HepG2 (cell line): ENCODE measurements at regions not wholly inside any gene's neighbourhood (a gene's known extent, or its start where the extent isn't known, plus 50 kb on each side); places are given as distances from the start of the nearest gene placed in this dataset.

ENCODE experiments used
- ATAC-seq: fragments of 200-7000 bp; cut with Tn5 transposase; 3 replicates; pipeline ENCODE4 v1.9.1; 2020; ENCODE audit warnings: mild to moderate bottlenecking, moderate library complexity
- BruUV-seq: library from RNA; stranded (reverse); fragments of 400-500 nt; replicated peaks from 2 replicates; lab custom pipeline; 2021; lab: Mats Ljungman, UMichigan
- CTCF ChIA-PET: fragments of 300-600 bp; formaldehyde crosslinking; extraction: SDS; loops from one replicate; lab custom pipeline; 2021; ENCODE audit warnings: low total read pairs, inconsistent platforms, low intra/inter-chr PET ratio; lab: Yijun Ruan, JAX
- POLR2A ChIA-PET: fragments of 350-600 bp; sonication (Branson Sonifier 250); formaldehyde crosslinking; loops from one replicate; lab custom pipeline; 2020; ENCODE audit warnings: antibody characterized with exemption, inconsistent platforms; lab: Yijun Ruan, JAX
- DNase-seq: peaks from one replicate; pipeline ENCODE4 v3.0.0-alpha.2; 2015; ENCODE audit warnings: low spot score
- FAIRE-seq: peaks from 3 replicates; lab custom pipeline; 2011; peaks lifted over from hg19 to GRCh38; lab: Jason Lieb, UNC
- H2AFZ ChIP-seq: one replicate; pipeline ENCODE4 v1.6.1; 2011; ENCODE audit warnings: low read length, inconsistent platforms
- H3K27ac ChIP-seq: fragments of 300-600 bp; 3 replicates; pipeline ENCODE4 v1.8.0; 2011; ENCODE audit warnings: mixed run types, mild to moderate bottlenecking, mixed read lengths, low read length, inconsistent platforms; ENCODE audit not compliant: insufficient read depth; ENCODE audit errors: extremely low read length
- H3K27me3 ChIP-seq, 2 experiments: fragments of 200-600 bp in 1 of 2; 2 replicates in 1 of 2; 3 replicates in 1 of 2; pipeline versions ENCODE4 v1.6.0 to v1.8.0; 2011; ENCODE audit warnings: low read length in 2 of 2, mild to moderate bottlenecking in 2 of 2, moderate library complexity in 2 of 2, inconsistent platforms in 1 of 2; ENCODE audit not compliant: insufficient read depth in 2 of 2, control insufficient read depth in 1 of 2
- H3K36me3 ChIP-seq, 2 experiments: fragments of 200-600 bp in 1 of 2; replicated peaks in 1 of 2; 2 replicates in 1 of 2; 3 replicates in 1 of 2; pipeline versions ENCODE4 v1.5.1 to v1.8.0; 2011; ENCODE audit warnings: low read length in 2 of 2, inconsistent platforms in 1 of 2; ENCODE audit not compliant: insufficient read depth in 2 of 2, control insufficient read depth in 1 of 2
- H3K4me1 ChIP-seq: 2 replicates; pipeline ENCODE4 v1.5.1; 2012; ENCODE audit warnings: low read length, inconsistent platforms; ENCODE audit not compliant: insufficient read depth
- H3K4me2 ChIP-seq: 2 replicates; pipeline ENCODE4 v1.6.0; 2011; ENCODE audit warnings: low read depth, low read length, inconsistent platforms
- H3K4me3 ChIP-seq, 3 experiments: fragments of 200-600 bp in 1 of 3; sonication (generic), shearing (Covaris generic) in 1 of 3; replicated peaks in 1 of 3; 2 replicates each; pipeline ENCODE4 v1.5.1; 2011 to 2016; ENCODE audit warnings: low read length in 3 of 3, inconsistent platforms in 2 of 3, low read depth in 2 of 3, mild to moderate bottlenecking in 2 of 3, control low read depth in 1 of 3, mixed read lengths in 1 of 3; ENCODE audit not compliant: insufficient read depth in 1 of 3
- H3K79me2 ChIP-seq: one replicate; pipeline ENCODE4 v1.6.1; 2011; ENCODE audit warnings: low read length, inconsistent platforms; ENCODE audit not compliant: insufficient read depth
- H3K9ac ChIP-seq: 2 replicates; pipeline ENCODE4 v1.6.0; 2011; ENCODE audit warnings: mild to moderate bottlenecking, low read depth, low read length, inconsistent platforms; ENCODE audit not compliant: insufficient read depth
- H3K9me3 ChIP-seq: 2 replicates; pipeline ENCODE4 v1.5.1; 2012; ENCODE audit warnings: mild to moderate bottlenecking, low read length
- H4K20me1 ChIP-seq: 2 replicates; pipeline ENCODE4 v1.6.0; 2011; ENCODE audit warnings: inconsistent platforms, mild to moderate bottlenecking, low read length, moderate library complexity; ENCODE audit not compliant: insufficient read depth
- ATF2 ChIP-seq: sonication (generic); formaldehyde crosslinking; IDR thresholded peaks from 2 replicates; pipeline ENCODE4 v1.4.0; 2020; ENCODE audit warnings: missing genetic modification reagents
- BCLAF1 ChIP-seq: fragments of 450-650 bp; IDR thresholded peaks from 2 replicates; pipeline ENCODE4 v1.6.1; 2017; ENCODE audit warnings: mild to moderate bottlenecking
- HCFC1 ChIP-seq: fragments of 150-350 bp; IDR thresholded peaks from 2 replicates; pipeline ENCODE4 v1.6.1; 2014; ENCODE audit warnings: low read depth, low read length
- RFX5 ChIP-seq: IDR thresholded peaks from 2 replicates; pipeline ENCODE4 v1.6.1; 2011; ENCODE audit warnings: low read depth, low read length, improper control_type of control experiment
- ZFX ChIP-seq: sonication (generic); formaldehyde crosslinking; IDR thresholded peaks from 2 replicates; pipeline ENCODE4 v1.4.0; 2020; ENCODE audit warnings: mild to moderate bottlenecking, low read depth, missing genetic modification reagents, moderate library complexity
- ZNF614 ChIP-seq: IDR thresholded peaks from 2 replicates; pipeline ENCODE4 v1.6.1; 2018; ENCODE audit warnings: missing biosample characterization, missing genetic modification reagents, inconsistent platforms, borderline replicate concordance
- WGBS: methylation state at CpG from one replicate; pipeline ENCODE4 v1.1.6; 2017; ENCODE audit warnings: low lambda C conversion rate; 5-methylcytosine and 5-hydroxymethylcytosine counted together
- in situ Hi-C: cut with HindIII; loops from 2 replicates; pipeline ENCODE4 v1.10.0; 2017; ENCODE audit warnings: low pct_unique_long_range_greater_than_20kb; ENCODE audit not compliant: extremely low pct_ligation_motif_present
- intact Hi-C: fragments of 100-400 bp; cut with micrococcal nuclease; formaldehyde crosslinking; loops from one replicate; pipeline ENCODE4 v1.10.0; 2022; ENCODE audit not compliant: unreplicated experiment
- TF ChIP-seq, protein P1 (sequence below): IDR thresholded peaks from 2 replicates; pipeline ENCODE4 v1.6.1; 2016; ENCODE audit warnings: missing genetic modification reagents, missing compliant biosample characterization

- TF ChIP-seq ATF2 (CRISPR knock-in tag), result no peak
- TF ChIP-seq ZNF614 (CRISPR knock-in tag), result no peak
Measured at GRCh38 chr13:34174671-34175145, 356.8 kb downstream of the RFC3 start (continued).

DNA sequence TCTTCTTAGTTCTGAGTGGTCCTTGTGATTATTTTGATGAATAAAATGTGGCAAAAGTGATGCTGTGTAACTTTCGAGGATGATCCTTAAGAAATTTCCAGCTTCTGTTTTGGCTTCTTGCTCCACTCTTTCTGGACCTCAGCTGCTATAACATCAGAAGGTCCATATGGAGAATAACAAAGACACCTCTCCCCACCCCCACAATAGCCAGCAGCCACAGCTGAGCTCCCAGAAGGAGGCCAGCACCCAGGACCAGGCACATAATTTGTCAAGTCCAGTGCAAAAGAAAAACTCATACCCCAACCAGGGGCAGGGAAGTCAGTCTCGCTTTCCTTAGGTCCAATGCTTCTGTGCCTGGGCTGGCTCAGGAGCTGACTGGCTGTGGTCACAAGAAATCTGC lies 357.6 kb downstream of the RFC3 start:
- FAIRE-seq (no peak), ATAC-seq (no peak), DNase-seq (no peak)
- no peaks in the 10 kb centered on the region for H3K79me2 ChIP-seq
- no peak overlapping the region for H3K27ac ChIP-seq
- intact Hi-C loops, result no loop called here
- no peaks in the 10 kb centered on the region for H3K9me3 ChIP-seq
- WGBS, result 38% methylated on average over 1 of the region's 2 CpGs
- in situ Hi-C loops, result no loop called here
- ChIA-PET CTCF (no interaction called here), POLR2A (no interaction called here)
- TF ChIP-seq, protein P1, sequence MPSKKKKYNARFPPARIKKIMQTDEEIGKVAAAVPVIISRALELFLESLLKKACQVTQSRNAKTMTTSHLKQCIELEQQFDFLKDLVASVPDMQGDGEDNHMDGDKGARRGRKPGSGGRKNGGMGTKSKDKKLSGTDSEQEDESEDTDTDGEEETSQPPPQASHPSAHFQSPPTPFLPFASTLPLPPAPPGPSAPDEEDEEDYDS (CRISPR knock-in tag), result no peak
- TF ChIP-seq ZFX (no peak), HCFC1 (no peak), BCLAF1 (no peak), RFX5 (no peak)
- H3K4me3 ChIP-seq, result no peak overlapping the region
- H3K4me1 ChIP-seq, result no peaks in the 10 kb centered on the region
- no peak overlapping the region for H2AFZ ChIP-seq
- H3K36me3 ChIP-seq, result no peaks in the 10 kb centered on the region
- no peak overlapping the region for H3K9ac ChIP-seq
- H3K27me3 ChIP-seq, result no peaks in the 10 kb centered on the region
- no peak overlapping the region for H3K4me2 ChIP-seq
- BruUV-seq, result no TSS peak
- H4K20me1 ChIP-seq, result no peaks in the 10 kb centered on the region
